ENCODE measurements at regions not wholly inside any gene's neighbourhood (a gene's known extent, or its start where the extent isn't known, plus 50 kb on each side); places are given as distances from the start of the nearest gene placed in this dataset.

DNA sequence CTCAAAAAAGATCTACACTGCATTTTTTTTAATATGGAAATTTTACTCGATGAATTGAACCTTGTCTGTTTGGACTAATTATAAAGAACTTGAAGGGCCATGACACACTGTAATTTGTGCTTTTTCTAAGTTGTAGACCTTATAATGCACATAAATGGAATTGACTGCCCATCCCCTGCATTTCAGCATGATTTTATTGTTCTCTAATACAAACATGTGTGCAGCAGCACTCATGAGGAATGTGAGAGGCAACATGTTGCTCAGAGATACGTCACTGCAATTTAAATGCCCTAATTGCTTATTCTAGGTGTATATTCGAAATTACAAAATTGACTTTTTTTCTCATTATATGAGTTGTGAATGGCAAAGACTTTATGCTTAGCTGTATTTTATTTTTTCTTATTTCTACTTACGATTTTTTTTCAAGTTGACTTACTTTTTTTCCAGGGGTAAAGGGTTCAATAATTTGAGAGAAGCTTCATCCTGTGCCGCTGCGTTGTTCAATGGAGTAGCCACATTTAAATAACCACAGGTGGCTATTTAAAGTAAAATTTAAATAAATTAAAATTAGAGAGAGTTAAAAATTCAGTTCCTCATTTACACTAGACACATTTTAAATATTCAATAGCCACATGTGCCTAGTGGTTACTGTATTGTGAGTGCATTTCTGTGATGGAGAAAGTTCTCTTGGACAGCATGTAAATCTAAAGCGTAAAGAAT is 1346.4 kb downstream of the ROBO1 start:
- no peak overlapping the region for H3K4me2 ChIP-seq (ENCODE audit: insufficient read depth, low read length)
- H3K9ac ChIP-seq (replicated peaks; ENCODE audit: extremely low read depth, insufficient read depth, low read length) = no peak overlapping the region
- dilution Hi-C loops (cut with MboI; ENCODE audit: extremely low pct_ligation_motif_present, low sequenced_read_pairs) = no loop called here
- no peak for TF ChIP-seq POLR2AphosphoS5 (IDR thresholded peaks at IDR 0.05; ENCODE audit: insufficient read depth, low read depth, low read length)
- no peak for TF ChIP-seq JUN (IDR thresholded peaks at IDR 0.05; ENCODE audit: borderline replicate concordance, insufficient read depth, insufficient read length, low read depth)
- TF ChIP-seq, protein P1, sequence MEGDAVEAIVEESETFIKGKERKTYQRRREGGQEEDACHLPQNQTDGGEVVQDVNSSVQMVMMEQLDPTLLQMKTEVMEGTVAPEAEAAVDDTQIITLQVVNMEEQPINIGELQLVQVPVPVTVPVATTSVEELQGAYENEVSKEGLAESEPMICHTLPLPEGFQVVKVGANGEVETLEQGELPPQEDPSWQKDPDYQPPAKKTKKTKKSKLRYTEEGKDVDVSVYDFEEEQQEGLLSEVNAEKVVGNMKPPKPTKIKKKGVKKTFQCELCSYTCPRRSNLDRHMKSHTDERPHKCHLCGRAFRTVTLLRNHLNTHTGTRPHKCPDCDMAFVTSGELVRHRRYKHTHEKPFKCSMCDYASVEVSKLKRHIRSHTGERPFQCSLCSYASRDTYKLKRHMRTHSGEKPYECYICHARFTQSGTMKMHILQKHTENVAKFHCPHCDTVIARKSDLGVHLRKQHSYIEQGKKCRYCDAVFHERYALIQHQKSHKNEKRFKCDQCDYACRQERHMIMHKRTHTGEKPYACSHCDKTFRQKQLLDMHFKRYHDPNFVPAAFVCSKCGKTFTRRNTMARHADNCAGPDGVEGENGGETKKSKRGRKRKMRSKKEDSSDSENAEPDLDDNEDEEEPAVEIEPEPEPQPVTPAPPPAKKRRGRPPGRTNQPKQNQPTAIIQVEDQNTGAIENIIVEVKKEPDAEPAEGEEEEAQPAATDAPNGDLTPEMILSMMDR (IDR thresholded peaks at IDR 0.05; ENCODE audit: extremely low read depth in 1 of 2, insufficient read depth in 1 of 2, low read depth in 1 of 2, low read length in 2 of 2) = no peak
- TF ChIP-seq, protein P2, sequence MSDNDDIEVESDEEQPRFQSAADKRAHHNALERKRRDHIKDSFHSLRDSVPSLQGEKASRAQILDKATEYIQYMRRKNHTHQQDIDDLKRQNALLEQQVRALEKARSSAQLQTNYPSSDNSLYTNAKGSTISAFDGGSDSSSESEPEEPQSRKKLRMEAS (IDR thresholded peaks at IDR 0.05; ENCODE audit: insufficient read depth, insufficient read length) = no peak
- no peak for TF ChIP-seq POLR2A (IDR thresholded peaks at IDR 0.05; ENCODE audit: low read depth, low read length)
- TF ChIP-seq EZH2 (IDR thresholded peaks at IDR 0.05; ENCODE audit: borderline replicate concordance, low read depth, low read length, severe bottlenecking) = no peak
- TF ChIP-seq FOS (IDR thresholded peaks at IDR 0.05; ENCODE audit: borderline replicate concordance, insufficient read depth, low read length) = no peak
- no peak for TF ChIP-seq GATA2 (IDR thresholded peaks at IDR 0.05; ENCODE audit: insufficient read depth, insufficient read length, low read depth, low read length)
- TF ChIP-seq MYC (IDR thresholded peaks at IDR 0.05; ENCODE audit: low read depth, low read length) = no peak
- no peak overlapping the region for H3K27ac ChIP-seq (ENCODE audit: insufficient read depth, low read depth, low read length)
- no peak for FAIRE-seq
- H3K36me3 ChIP-seq (ENCODE audit: control insufficient read depth in 2 of 2, extremely low read depth in 1 of 2, insufficient read depth in 2 of 2, low read length in 2 of 2) = no peaks in the 10 kb centered on the region
- no peaks in the 10 kb centered on the region for H4K20me1 ChIP-seq (replicated peaks; ENCODE audit: control insufficient read depth, extremely low read depth, insufficient read depth, low read length)
- no peak for DNase-seq (ENCODE audit: low read depth, low spot score)
- no peak overlapping the region for H3K4me3 ChIP-seq (replicated peaks in 1 of 3; ENCODE audit: insufficient read depth in 1 of 3, low read depth in 1 of 3, low read length in 3 of 3)
- BruUV-seq (replicated peaks) = no TSS peak
- H2AFZ ChIP-seq (ENCODE audit: low read depth, low read length) = no peak overlapping the region
- no peaks in the 10 kb centered on the region for H3K9me3 ChIP-seq (replicated peaks; ENCODE audit: control insufficient read depth, insufficient read depth, low read length)
- no peaks in the 10 kb centered on the region for H3K79me2 ChIP-seq (ENCODE audit: control insufficient read depth, insufficient read depth, low read length)
- intact Hi-C loops (cut with micrococcal nuclease) = no loop called here
- no peaks in the 10 kb centered on the region for H3K4me1 ChIP-seq (ENCODE audit: control insufficient read depth, extremely low read depth, insufficient read depth, low read length)
- H3K27me3 ChIP-seq (ENCODE audit: control insufficient read depth in 2 of 2, insufficient read depth in 2 of 2, low read length in 2 of 2) = no peaks in the 10 kb centered on the region
- CTCF ChIA-PET = no interaction called here
- POLR2A ChIA-PET = no interaction called here
- no peaks in the 10 kb centered on the region for H3K9me1 ChIP-seq (replicated peaks; ENCODE audit: control insufficient read depth, extremely low read depth, insufficient read depth, low read length)

All from endothelial cell of umbilical vein (primary cell).